COR-L47 (cell line): ENCODE measurements at regions not wholly inside any gene's neighbourhood (a gene's known extent, or its start where the extent isn't known, plus 50 kb on each side); places are given as distances from the start of the nearest gene placed in this dataset.
"Not testable (repeated sequence)": the region's sequence is repeated elsewhere in the genome, so short reads cannot be mapped to it uniquely, and the experiment has no call there.

ENCODE experiments used
- DNase-seq: peaks from one replicate; lab custom pipeline; 2025; lab: John Stamatoyannopoulos, UW

DNA sequence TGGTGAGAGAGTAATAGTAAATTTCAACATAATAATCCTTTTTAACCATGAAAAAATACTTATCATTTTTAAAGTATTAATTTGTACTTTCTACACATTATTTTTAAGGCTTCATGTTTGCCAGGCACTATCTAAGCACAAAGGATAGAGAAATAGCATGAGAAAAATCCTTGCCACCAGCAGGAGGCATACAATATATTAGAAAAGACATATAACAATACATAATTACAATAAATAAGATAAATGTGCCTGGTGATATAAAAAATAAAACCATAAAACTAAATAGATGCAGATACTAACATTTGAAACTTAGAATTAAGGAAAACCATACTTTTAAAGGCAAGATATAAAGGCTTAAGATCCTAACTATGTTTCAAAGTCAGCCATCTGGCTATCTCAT, 1256.4 kb downstream of the DIAPH3 start:
- no peak for DNase-seq

DNA sequence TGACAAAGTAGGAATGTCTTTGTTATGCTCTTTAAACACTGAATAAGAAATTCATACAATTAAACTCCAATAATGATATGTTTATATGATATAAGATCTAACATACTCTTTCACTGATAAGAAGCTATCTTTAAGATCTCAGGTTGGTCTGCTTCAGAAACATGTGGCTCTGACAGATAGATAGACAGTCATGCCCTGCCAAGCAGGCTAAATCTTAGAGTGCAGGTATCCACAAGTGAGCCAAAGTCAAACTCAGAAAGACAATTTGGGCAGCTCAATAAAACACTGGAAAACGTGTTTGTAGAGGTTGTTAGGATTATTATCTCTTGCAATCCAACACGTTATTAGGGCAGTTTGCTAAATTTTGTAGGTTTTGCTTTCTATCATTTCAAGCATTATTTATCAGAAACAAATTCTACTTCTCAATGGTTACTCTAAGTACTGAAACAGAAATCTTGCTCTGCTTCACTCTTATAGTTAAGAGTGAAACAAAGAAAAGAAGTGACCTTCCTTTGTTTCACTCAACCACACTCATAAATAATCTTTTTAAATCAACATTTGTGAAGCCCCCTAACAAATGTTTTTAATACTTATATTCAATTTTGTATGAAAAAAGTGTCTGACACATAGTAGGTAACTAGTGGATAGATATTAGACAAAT, 1255.6 kb downstream of the DIAPH3 start:
- no peak for DNase-seq

DNA sequence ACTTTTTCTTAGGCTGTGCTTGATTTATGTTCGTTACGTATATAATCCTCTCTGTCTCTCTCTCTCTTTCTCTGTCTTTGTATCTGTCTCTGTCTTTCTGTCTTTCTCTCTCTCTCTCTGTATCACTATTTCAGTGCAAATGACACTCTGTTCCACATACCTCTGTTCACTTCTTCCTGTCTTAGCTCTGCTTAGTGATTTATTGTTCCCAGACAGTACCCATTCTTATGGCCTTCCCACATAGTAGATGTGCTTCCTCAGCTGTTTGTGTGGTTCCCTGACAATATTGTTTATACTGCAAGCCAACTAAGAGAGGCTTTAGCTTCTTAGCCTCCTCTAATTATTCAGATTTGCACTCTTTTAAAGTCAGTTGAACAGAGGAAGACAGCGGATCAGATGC, 1244.2 kb downstream of the DIAPH3 start:
- DNase-seq = no peak

DNA sequence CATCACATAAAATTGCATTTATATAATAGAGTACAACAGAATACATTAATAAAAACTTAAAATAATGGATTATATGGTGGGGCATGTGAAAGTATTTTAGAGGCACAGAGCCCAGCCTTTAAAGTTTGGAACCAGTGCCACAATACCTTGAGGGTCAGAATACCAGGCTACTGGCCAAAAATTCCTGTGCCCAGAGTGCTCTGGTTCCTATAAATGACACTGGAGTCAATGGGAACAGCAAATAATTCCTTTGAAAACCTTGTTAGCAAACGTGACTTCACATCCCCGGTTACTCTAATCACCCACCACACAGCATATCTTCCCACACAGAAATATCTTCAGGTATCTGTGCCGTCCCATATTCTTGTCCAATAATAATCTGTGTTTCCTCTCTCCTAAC, 1242.6 kb downstream of the DIAPH3 start:
- DNase-seq = no peak

DNA sequence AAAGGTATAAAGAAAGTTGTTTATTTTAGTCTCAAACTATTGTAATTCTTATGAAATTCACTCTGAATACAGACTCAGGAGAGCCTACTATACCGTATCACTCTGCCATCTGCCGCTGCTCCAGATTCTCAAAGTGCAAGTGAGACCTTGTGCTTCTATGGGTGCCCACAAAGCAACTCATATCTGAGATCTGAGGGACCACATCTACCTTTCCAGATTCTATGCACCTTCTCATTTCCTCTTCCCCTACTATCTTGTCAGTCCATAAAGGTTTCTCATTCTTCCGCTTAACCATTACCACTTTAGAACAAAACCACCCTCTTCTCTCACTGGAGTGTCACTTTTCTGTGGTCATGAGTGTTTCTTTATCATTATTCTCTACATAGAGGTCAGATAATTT, 1236.9 kb downstream of the DIAPH3 start:
- no peak for DNase-seq

DNA sequence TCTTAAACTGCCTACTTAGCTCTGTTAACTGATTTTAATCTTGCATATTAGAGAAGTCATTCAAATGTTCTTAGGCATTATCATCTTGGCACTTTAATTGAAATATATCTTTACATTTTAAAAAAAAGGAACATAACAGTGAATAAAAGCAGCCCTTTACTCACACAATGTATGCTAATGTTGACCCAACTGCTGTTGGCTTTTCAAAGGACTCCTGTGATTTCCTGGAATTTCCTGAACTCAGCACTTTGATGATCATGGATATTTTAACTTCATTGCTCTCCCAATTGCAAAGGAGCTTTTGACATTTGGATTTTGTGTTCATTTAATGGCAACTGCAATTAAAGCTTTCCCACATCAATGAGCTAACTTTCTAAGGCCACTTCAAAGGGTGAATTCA, 1230.3 kb downstream of the DIAPH3 start:
- no peak for DNase-seq

DNA sequence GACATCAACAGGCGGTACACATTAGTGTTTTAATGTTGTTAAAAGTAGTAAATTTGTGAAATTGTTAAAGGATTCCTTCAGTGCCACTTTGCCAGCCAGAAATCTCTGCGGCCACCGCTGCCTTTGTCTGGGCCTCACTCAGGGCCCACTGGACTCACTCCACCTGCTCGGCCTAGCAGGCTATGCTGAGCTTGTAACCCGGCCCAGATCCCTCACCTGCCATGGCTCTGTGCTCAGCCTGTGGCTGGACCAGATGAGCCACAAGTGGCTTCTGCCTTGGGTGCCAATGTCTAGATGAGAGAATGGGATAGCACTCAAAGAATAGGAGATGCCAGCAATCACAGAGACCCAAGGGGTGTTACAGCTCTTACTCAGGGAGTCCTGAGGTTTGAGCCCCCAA, 1228.0 kb downstream of the DIAPH3 start:
- DNase-seq = no peak

DNA sequence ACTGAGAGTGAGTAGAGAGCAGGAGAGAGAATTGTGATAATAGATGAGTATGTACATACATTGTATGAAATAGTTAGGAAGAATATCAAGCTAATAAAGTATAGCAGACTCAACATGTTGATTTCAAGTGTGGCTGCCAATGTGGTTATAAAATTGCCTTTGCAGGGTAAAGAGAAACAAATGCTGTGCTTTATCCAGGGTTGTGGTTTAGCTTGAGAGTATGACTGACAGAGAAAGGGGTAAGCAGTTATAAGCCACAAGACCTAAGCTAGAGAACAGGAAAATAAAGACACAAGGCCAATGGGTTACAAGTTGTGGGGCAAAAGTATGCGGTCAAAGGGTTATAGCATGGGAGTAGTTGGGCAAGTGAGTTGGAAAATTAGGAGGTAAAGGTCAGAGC, 1217.5 kb downstream of the DIAPH3 start:
- DNase-seq = no peak

DNA sequence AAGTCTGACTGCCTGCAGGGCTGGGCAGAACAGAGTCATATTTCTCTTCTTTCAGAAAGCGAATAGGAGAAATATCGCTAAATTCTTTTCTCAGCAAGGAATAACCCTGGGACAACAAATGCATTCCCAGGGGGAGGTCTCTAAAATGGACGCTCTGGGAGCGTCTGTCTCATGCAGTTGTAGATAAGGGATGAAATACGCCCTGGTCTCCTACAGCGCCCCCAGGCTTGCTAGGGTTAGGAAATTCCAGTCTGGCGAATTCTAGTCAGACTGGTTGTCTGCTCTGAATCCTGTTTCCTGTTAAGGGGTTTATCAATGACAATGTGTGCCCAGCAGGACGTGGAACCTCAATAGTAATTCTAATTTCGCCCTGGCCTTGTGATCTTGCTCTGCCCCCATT, 1214.1 kb downstream of the DIAPH3 start:
- DNase-seq = no peak

DNA sequence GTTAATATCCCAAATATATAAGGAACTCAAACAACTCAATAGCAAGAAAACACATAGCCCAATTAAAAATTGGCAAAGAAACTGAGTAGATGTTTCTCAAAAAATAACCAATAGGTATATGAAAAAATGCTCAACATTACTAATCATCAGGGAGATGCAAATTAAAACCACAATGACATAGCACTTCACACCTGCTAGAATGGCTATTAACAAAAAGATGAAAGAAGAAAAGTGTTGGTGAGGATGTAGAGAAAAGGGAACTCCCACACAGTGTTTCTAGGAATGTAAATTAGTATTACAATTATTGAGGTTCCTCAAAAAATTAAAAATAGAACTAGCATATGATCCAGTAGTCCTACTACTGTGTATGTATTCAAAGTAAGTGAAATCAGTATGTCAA, 1212.8 kb downstream of the DIAPH3 start:
- no peak for DNase-seq

DNA sequence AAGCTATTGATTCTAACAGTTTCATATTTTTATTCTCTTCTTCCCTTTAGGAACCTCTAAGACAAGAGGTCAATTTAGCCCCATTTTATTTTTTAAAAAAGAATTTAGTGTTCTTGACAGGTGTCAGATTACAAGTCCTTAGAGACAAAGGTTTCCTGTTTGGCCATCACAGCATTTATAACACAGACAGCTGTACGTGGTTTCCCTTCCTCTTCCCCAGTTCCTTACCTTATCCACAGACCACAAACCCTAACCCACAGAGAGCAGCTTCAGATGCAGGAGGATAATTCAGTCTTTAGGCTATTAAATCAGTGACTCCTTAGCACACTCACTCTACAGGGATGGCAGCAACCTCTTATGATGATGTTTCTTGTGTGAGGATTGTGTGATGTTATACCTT, 1210.1 kb downstream of the DIAPH3 start:
- DNase-seq = no peak

DNA sequence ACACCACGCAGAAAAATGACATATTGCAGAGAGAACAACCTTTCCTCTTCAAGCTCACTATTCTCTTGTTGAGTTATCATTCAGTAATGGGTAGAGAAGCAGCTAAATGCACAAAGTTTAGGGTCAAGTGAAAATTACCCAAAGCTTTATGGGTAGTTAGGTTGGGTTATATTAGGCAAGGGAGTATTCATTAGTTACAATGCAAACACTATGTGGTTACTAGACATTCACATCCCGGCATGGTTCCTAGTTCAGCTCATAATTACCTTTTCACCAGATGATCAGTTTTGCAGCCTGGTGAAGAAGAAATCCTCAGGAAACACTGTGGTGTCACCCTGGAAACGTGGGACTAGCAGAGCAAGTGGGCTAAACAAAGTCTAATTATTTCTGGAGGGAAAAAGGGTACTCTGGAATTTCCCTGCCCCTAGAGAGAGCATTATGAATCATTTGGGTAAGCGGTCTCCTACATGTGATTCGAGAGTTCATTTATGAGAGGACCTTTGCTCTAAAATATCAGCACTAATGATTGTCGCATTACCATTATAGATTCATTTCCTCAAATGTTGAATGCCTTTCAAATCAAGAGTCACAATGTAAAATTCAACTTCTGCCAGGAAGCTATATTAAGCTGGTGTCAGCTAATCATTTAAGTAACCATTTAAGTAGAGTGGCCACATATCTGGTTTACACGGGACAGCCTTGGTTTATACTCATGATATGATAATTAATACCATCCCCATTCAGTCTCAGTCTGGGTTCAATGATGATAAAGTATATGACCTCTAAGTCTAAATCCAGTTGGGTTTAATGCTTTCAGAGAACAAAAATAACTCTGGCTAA, 1208.0 kb downstream of the DIAPH3 start:
- peak; percentile 32 for DNase-seq

DNA sequence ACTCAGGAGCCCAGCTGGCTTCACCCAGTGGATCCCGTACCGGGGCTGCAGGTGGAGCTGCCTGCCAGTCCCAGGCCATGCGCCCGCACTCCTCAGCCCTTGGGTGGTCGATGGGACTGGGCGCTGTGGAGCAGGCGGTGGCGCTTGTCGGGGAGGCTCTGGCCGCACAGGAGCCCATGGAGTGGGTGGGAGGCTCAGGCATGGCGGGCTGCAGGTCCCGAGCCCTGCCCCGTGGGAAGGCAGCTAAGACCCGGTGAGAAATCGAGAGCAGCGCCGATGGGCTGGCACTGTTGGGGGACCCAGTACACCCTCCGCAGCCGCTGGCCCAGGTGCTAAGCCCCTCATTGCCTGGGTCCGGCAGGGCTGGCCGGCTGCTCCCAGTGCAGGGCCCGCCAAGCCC, 1205.6 kb downstream of the DIAPH3 start:
- not testable (repeated sequence) for DNase-seq

DNA sequence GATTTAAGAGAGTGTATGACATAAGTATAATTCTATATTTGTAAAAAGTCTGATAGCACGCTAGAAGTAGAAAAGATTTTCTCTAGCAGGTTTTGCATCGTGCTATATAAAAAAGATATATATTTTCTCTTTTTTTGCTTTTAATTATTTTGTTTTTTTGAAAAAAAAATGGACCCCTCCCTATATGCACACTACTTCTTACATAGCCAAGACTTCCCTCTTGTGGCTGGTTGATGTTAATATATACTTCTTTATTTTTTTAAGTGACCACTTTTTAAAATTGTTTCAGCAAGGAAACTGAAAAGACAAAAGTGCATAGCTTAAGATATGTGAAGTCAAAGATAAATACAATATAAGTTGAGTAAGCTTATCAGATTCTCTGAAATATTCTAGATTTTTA, 1202.8 kb downstream of the DIAPH3 start:
- no peak for DNase-seq

DNA sequence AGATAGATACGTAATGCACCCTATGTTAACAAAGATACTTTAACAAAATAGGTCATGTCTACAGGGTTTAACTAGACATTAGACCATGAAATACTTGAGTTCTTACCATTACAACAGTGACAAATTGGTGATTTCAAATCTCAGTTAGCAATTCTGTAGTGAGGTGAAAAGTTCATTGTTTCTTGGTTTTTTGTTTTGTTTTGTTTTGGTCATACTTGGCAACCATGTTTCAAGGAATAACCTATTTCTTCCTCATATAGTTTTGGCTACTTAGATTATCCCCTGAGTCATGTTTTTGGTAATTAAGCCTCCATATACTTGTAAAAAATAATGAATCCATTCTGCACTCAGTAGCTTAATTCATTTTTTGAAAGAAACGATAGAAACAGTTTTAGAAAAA, 1200.4 kb downstream of the DIAPH3 start:
- DNase-seq = no peak

DNA sequence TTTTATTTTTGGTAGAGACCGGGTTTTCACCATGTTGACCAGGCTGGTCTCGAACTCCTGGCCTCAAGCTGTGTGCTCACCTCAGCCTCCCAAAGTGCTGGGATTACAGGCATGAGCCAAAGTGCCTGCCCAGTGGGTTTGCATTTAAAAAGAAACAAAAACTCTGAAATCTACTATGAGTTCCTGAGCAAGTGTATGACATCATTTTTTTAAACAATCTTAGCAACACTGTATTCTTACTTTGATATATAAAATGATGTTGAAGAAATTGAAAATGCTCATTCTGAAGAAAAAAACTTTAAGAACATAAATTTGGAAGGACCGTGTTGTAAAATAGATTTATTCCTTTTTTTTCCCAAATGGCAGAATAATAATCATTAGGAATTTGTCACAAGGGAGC, 1199.7 kb downstream of the DIAPH3 start:
- DNase-seq = no peak

DNA sequence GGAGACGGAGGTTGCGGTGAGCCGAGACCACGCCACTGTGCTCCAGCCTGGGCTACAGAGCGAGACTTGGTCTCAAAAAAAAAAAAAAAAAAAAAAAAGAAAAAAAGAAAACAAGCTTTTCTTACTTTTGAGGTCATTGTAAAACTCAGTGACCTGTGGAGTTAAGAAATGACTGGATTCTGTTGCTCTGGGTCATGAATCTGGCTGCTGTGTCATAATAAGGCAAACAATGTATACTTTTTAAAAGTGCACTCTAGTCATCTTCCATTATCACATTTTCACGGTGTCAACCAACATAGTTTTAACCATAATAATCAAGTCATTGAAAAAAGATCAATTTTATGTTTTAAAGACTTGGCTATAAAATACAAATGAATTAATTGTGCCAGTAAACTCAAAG, 1186.6 kb downstream of the DIAPH3 start:
- no peak for DNase-seq

DNA sequence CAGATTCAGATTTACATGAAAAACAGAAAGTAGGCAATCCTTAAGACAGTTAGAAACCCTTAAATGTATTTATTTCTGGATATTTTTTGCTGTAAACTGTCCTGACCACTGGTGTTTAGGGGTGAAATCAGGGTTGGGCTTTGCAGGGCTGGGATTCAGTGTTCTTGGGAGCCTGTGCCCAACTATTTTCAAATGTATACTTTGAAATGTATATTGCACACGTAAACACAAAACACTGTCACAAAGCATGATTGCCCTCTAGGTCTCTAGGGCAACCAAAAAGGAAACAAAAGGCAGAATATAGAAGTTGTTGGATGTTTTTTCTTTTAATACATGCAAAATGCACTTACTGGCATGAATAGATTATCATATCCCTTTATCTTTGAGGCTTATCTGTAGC, 1185.4 kb downstream of the DIAPH3 start:
- DNase-seq = no peak

DNA sequence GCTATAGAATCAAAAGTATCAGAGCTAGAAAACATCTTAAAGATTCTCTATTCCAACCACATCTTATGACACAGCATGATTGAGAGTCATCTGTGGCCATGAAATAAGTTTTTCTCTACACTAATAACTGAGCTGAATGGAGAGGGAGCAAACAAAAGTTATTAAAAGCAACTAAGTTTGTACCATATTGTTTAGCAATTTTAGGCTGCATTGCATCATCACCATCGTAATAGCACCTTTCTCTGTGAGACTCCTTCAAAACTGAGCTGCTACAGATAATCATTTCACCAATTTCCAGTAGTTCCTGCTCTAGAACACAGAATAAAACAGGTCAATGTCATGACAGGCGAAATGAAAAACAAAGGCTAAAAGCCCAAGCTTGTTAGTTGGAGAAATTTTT, 1183.9 kb downstream of the DIAPH3 start:
- DNase-seq = no peak

DNA sequence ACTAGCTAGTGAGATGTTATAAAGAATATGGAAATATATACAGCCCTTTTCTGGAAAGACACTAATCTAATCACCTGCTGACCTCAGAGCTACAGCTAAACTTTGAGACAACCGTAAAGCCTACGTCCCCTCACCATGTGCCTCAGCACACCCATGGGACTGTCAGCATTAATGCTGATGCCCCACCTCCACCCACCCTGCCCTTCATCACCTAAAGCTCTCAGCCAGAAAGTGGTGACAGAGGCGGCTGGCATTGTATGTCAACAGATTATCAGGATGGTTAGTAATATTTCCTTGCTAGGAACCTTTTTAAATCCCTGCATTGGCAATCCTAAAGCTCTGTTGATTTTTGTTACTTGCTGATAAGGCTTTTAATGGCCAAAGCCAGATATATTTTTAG, 1177.9 kb downstream of the DIAPH3 start:
- DNase-seq = no peak

DNA sequence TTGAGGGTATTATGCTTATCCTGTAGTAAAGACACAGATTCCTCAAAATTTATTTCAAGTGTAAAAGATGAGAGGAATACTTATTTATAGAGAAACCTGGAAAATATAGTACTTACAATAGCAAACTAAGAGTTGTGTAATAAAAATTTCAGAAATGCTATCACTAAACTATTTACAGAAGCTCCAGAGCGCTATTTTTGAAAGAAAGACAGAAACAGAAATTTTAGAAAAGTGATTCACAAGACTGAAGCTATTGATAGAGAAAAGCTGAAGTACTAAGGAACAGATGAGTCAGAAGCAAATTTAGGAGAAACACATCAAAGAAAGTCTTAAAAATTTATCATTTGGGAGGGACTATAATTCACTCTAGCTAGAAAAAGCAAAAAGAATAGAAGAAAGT, 1174.2 kb downstream of the DIAPH3 start:
- no peak for DNase-seq

DNA sequence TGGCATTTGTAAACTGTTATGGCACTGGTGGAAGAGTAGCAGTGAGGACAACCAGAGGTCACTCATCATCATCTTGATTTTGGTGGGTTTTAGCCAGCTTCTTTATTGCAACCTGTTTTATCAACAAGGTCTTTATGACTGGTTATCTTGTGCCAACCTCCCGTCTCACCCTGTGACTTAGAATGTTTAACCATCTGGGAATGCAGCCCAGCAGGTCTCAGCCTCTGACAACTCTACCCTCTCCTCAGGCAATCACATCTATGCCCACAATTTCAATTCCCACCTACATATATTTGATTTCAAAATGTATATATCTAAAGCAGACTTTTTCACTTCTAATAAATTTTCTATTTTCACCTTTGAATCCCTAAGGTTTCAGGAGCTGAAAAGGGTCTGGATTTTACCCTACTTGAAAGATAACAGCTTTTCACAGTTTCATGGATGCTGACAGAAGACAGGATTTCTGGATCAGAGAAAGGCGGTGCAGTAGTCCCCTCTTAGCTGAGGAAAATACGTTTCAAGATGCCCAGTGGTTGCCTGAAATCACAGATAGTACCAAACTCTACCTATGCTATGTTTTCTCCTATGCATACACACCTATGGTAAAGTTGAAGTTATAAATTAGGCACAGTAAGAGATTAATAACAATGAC, 1171.8 kb downstream of the DIAPH3 start:
- DNase-seq = no peak

DNA sequence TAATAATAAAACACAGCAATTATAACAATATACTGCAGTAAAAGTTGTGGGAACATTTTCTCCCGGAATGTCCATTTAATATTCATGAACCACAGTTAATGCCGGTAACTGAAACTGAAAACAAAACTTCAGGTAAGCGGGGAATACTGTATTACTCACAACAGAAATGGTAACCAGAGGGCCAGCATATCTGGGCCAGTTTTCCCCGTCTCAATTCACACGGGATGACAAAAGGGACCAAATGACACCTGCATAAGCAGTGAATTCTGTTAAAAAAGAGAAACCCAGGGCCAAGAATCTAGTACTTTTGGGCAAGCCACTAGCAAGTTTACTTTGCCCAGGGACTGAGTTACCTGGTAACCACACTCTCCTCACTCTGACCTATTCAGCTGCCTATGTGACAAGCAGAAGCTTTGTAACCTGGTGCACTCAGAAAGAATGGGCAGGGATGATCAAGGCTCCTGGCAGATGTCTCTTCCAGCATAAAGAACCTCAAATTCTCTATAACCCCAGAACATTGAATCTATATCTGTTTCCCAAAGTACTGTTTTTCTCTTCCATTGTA, 1171.2 kb downstream of the DIAPH3 start:
- no peak for DNase-seq
